HG03565 (cell line): ENCODE measurements at regions not wholly inside any gene's neighbourhood (a gene's known extent, or its start where the extent isn't known, plus 50 kb on each side); places are given as distances from the start of the nearest gene placed in this dataset.

Experiments used
- ATAC-seq: cut with Tn5 transposase; IDR thresholded peaks from one replicate; pipeline ENCODE4 v1.9.1; 2021; ENCODE audit warnings: mild to moderate bottlenecking, moderate library complexity; ENCODE audit not compliant: unreplicated experiment

DNA sequence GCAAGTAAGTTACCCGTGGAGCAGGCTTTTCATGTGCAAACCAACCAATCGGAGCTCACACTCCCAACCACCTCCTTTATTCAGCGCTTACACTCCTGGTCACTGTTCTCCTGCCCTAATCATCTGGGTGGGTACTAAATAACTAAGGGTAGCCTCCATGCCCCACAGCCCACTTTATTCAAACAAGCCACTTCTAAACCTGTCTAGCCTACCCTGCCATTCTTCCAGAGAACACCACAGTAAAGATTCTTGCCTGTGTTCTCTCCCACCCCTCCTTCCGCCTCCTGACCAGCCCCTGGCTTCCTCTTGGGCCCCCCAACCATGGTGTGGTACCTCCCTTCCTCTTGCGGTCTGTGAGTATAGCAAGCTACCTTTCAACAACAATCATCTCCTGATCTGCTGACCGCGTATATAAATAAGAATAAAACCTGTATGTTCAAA, 581.9 kb downstream of the VRK1 start:
- no peak for ATAC-seq

- ATAC-seq: no peak
These were observed 583.4 kb downstream of the VRK1 start for GRCh38 chr14:97380539-97380941.

DNA sequence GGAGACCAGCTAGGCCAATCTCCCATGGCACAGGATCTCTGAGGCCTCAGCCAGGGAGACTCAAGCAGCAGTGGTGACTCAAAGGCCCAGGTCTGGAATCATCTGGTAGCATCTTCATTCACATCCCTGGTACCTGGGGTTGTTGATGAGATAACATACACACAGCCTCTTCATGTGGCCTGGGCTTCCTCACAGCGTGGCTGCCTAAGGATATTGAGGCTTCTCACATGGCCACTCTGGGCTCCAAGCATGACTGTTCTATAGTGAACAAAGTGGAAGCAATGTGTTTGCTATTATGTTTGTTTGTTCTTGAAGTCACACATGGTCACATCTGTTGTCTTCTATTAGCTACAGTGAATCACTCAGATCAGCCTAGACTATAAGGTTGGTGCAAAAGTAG, 584.1 kb downstream of the VRK1 start:
- no peak for ATAC-seq

GRCh38 chr14:97382616-97383226, 585.5 kb downstream of the VRK1 start:
- no peak for ATAC-seq

GRCh38 chr14:97385727-97386126, 588.5 kb downstream of the VRK1 start:
- no peak for ATAC-seq

- ATAC-seq: no peak
These were observed 590.2 kb downstream of the VRK1 start for GRCh38 chr14:97387252-97387874.

- no peak for ATAC-seq
These were observed 591.2 kb downstream of the VRK1 start for GRCh38 chr14:97388408-97388807.

DNA sequence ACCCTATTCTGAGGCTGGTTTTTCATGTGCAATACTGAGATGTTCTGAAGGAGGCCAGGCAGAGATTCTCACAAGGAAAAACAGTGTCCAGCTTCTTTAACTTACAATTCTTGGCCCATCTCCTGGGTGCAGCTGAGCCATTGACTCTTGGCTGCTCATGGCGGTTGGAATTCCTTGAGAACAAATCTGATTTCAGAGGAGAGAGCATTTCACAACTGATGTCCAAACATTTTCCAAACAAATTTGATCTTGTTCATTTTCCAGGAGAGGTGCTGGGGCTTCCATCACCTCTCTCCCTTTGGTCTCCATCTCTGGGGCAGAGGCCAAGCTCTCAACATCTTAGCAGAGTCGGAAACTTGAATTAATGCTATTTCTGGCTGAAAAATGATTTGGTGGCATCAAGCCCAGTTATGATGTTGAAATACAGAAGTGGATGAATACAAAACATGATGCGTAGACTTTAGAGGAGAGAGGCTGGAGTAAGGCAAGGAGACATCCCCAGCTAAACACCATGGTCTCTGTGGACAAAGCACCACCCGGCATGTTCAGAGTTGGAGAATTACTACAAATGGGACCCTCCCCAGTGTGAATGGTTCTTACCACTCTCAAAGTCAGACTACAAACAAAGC, 593.0 kb downstream of the VRK1 start:
- ATAC-seq: no peak

- no peak for ATAC-seq
These were observed 596.1 kb downstream of the VRK1 start for GRCh38 chr14:97393244-97393643.

DNA sequence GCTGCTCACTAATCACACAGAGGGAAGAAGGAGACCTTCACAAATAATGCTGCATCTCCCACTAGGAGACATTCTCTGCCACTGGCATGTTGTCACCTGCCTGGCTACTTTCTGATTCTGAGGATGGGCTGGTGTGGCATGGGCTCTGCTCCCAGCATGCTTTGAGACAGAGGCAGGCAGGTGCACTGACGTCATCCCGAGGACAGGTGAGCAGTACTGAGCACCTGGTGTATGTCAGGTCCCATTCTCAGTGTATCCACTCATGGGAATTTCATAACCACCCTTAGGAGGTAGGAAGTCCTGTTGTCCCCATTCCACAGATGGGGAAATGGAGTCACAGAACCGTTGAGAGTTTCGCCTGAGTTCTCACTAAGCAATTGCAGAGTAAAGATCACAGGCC, 597.9 kb downstream of the VRK1 start:
- no peak for ATAC-seq

GRCh38 chr14:97401714-97402113, 604.5 kb downstream of the VRK1 start:
- no peak for ATAC-seq

DNA sequence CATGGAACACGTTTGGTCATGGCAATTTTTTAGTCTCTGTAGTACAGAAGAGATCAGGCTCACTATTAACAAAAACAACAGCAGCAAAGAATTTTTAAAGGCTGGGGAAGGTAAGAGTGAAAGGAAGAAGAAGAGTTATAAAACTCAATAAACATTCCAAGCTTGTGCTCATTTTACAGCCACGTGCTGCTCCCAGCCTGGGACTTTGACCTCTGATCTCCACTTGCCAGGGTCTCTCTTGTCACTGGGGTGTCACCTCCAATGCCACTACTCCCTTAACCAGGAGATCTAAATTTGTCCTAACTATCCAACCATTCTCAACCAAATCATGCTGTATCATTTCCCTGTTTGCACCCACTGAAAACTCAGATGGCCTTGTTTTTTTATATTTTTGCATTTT, 605.1 kb downstream of the VRK1 start:
- no peak for ATAC-seq

- no peak for ATAC-seq
These were observed 610.7 kb downstream of the VRK1 start for GRCh38 chr14:97407701-97408407.

DNA sequence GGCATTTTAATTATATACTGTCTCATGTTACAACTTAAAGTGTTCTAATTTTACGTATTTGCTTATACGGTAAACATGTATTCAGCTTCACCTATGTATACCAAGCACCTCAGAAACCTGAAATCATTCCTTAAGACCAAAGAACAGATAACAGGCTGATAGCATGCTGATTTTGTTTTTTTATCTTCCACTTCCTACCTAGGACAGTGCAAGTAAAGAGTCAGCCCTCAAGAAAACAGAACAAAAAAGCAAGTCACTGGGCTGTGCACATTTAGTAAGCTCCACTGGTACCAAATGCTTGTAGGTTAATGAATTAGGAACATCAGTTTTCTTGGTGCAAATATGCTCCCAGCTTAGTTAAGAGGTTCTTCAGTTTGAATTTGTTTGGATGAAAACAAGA, 611.3 kb downstream of the VRK1 start:
- no peak for ATAC-seq

DNA sequence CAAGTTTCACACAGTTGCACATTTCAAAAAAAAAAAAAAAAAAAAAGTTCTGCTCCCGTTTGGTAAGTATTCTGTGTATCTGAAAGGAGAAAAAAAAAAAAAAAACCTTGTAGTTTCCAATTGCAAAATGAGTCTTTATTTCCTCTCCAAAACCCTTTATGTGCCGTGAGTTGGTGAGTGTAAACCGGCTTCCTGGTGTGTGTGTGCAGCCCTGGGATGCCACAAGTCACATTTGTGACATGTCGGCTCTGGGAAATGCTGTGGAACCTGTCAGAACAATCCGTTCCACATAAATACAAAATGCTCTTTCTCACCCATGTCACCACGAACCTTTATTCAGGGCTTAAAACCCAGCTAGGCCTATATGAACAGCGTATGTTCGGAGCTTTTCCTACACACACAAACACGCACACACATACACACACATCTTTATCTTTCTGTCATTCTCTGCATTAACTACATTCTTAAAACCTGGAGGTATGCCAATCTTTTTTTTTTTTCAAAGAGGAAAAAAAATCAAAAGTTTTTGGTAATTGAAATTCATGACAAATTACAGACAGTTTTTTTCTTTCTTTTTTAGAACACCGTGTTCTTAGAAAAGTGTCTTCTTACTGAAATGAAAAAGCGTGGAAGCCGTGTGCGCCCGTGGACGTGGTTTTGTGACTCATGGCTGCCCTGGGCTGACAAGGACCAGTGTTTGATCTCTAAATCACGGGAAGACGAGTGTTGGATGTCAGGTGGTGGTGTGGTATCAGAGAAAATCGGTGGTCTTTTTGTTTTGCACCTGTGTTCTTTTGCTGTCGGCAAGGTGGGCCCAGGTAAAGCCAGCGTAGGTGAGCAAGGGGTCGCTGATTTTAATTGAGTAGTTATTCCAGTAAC, 612.0 kb downstream of the VRK1 start:
- no peak for ATAC-seq

DNA sequence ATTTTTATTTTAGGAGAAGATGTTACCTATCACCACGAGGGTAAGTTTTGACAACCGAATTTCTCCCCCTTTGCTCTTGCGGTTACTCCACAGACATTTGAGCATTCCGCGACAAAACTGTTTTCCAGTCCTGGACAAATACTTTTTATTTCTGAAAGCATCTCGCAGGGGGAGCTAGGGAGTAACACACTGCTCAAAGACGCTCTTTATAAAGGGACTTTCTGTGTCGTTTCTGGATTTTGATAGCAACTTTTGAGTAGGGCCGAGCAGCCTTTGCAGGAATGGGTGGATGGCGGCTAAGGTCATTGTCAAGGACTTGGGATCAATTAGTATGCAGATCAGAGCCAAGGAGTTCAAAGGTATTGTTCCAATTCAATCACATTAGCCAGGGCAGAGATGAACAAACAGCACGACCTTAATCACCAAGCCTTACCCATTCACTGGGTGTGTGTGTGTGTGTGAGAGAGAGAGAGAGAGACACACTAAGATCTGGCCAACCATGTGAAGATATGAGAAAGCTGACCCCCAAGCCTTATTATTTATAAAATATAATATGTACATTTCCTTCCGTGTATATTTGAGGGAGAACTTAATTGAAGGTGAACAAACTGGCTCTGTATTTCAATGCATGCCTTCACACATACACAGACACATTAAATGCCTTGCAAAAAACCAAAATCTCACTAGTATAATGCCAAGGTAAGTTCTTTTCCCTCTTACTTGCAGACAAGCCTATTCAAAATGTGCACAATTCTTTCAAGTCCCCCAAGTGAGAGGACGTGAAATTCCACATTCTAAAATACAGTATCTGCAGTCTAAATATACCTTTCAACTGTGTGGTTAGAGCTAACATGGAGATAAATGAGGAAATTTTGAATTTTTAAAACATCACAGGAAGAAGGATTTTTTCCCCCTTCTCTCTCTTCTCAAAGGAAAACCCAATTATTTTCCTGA, 613.8 kb downstream of the VRK1 start:
- no peak for ATAC-seq

GRCh38 chr14:97411938-97412612, 614.9 kb downstream of the VRK1 start:
- no peak for ATAC-seq

DNA sequence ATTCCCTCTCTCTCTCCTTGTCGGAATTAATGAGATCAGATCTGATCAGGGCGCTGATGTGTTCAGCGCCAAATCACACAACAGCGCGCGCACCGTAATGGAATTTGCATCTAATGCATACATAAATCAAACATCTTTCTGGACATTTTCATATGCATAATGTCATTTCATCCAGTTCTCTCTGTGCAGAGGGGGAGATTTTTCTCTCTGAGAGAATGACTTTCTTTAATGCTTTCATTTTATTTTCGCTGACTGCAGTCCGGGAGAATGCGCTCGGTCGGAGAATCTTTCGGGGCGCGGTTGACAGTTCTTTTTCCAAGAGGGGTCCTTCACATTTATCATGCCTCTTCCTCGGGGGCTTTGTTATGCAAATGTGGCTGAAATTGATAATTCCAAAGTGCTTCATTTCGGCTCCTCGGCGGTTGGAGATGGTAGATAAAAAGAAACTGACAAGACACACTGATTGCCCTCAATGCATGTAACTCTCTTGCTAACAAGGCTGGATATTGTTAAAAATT, 615.9 kb downstream of the VRK1 start:
- no peak for ATAC-seq
